Type B pancreatic cell (in vitro differentiated cells): ENCODE measurements at regions not wholly inside any gene's neighbourhood (a gene's known extent, or its start where the extent isn't known, plus 50 kb on each side); places are given as distances from the start of the nearest gene placed in this dataset. TPM values are rescaled to one million over a fixed set of nuclear protein-coding genes. Genes with fewer than 3 reads are reported as not detected.
"Not testable (repeated sequence)": the region's sequence is repeated elsewhere in the genome, so short reads cannot be mapped to it uniquely, and the experiment has no call there.

Experiments
- DNase-seq: peaks from one replicate; pipeline ENCODE4 v3.0.0; 2021; ENCODE audit warnings: mixed read lengths; ENCODE audit not compliant: unreplicated experiment; ENCODE audit errors: extremely low spot score
- H3K27ac Mint-ChIP-seq: 2 replicates; pipeline ENCODE4 v1.8.0; 2021; ENCODE audit warnings: mild to moderate bottlenecking, mixed read lengths
- H3K27me3 Mint-ChIP-seq: 2 replicates; pipeline ENCODE4 v1.8.0; 2021; ENCODE audit warnings: mixed read lengths
- H3K36me3 Mint-ChIP-seq: 2 replicates; pipeline ENCODE4 v1.8.0; 2021; ENCODE audit warnings: mixed read lengths
- H3K4me1 Mint-ChIP-seq: one replicate; pipeline ENCODE4 v1.8.0; 2021; ENCODE audit warnings: mixed read lengths; ENCODE audit not compliant: unreplicated experiment
- H3K4me3 Mint-ChIP-seq: 2 replicates; pipeline ENCODE4 v1.8.0; 2021; ENCODE audit warnings: mild to moderate bottlenecking, mixed read lengths
- H3K9me3 Mint-ChIP-seq: 2 replicates; pipeline ENCODE4 v1.8.0; 2021; ENCODE audit warnings: mixed read lengths
- microRNA-seq: library from miRNA; unstranded; fragments of <30 nt; microRNA quantifications from one replicate; pipeline ENCODE4, GENCODE V29; 2020

- H3K27ac Mint-ChIP-seq, H3K36me3 Mint-ChIP-seq, H3K4me3 Mint-ChIP-seq, H3K9me3 Mint-ChIP-seq, H3K27me3 Mint-ChIP-seq, DNase-seq, H3K4me1 Mint-ChIP-seq: not testable (repeated sequence)
These were observed 70.5 kb upstream of the NBPF11 start for GRCh38 chr1:148222399-148223159.

GRCh38 chr1:148221593-148221992, 69.5 kb upstream of the NBPF11 start:
- DNase-seq, H3K27me3 Mint-ChIP-seq, H3K36me3 Mint-ChIP-seq, H3K4me1 Mint-ChIP-seq, H3K27ac Mint-ChIP-seq, H3K4me3 Mint-ChIP-seq, H3K9me3 Mint-ChIP-seq: not testable (repeated sequence)

GRCh38 chr1:148219229-148219628, 67.1 kb upstream of the NBPF11 start:
- not testable (repeated sequence) for H3K4me3 Mint-ChIP-seq, H3K36me3 Mint-ChIP-seq, H3K9me3 Mint-ChIP-seq, H3K4me1 Mint-ChIP-seq, H3K27ac Mint-ChIP-seq, H3K27me3 Mint-ChIP-seq, DNase-seq

GRCh38 chr1:148211191-148211590, 59.1 kb upstream of the NBPF11 start:
- not testable (repeated sequence) for H3K4me3 Mint-ChIP-seq, H3K9me3 Mint-ChIP-seq, H3K4me1 Mint-ChIP-seq, DNase-seq, H3K36me3 Mint-ChIP-seq, H3K27me3 Mint-ChIP-seq, H3K27ac Mint-ChIP-seq

GRCh38 chr1:148210624-148211023, 58.5 kb upstream of the NBPF11 start:
- not testable (repeated sequence) for H3K9me3 Mint-ChIP-seq, H3K27me3 Mint-ChIP-seq, DNase-seq, H3K4me1 Mint-ChIP-seq, H3K4me3 Mint-ChIP-seq, H3K36me3 Mint-ChIP-seq, H3K27ac Mint-ChIP-seq

- not testable (repeated sequence) for H3K36me3 Mint-ChIP-seq, H3K4me3 Mint-ChIP-seq, H3K9me3 Mint-ChIP-seq, H3K27ac Mint-ChIP-seq, H3K27me3 Mint-ChIP-seq, DNase-seq, H3K4me1 Mint-ChIP-seq
These were observed 58.1 kb upstream of the NBPF11 start for GRCh38 chr1:148210166-148210565.

- not testable (repeated sequence) for H3K36me3 Mint-ChIP-seq, H3K27me3 Mint-ChIP-seq, H3K9me3 Mint-ChIP-seq, H3K27ac Mint-ChIP-seq, H3K4me3 Mint-ChIP-seq, H3K4me1 Mint-ChIP-seq, DNase-seq
These were observed 49.9 kb upstream of the NBPF11 start for GRCh38 chr1:148202013-148202412.

Small RNAs in the stretch of these regions (microRNA-seq; reads per million reads assigned to microRNA genes)
- not detected for gene MIR5087
- not detected for gene MIR6077
